ENCODE measurements at regions not wholly inside any gene's neighbourhood (a gene's known extent, or its start where the extent isn't known, plus 50 kb on each side); places are given as distances from the start of the nearest gene placed in this dataset.

DNA sequence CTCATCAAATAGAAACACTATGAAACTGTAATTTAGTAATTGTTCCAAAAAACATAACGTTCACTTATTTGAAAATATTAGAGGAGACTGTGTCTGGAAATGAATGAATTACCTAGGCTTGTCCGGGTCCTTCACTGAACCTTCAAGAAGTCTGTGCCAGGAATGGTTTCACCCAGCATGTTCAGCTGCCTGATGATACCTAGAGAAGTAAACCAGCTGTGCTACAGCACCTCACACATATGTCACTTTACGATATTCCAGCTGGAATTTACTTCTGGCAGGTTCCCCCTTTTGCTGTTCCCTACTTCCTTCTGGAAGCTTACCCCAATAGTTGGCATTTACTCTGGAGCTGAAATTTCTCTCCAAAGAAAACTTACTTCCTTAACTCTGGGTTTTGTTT is 906.5 kb downstream of the FAT4 start:
- ATAC-seq (no peak), DNase-seq (no peak)
- Histone ChIP-seq H3K27ac (no peak overlapping the region), H3K4me3 (no peak overlapping the region), H3K27me3 (no peaks in the 10 kb centered on the region), H3K4me1 (no peaks in the 10 kb centered on the region), H3K36me3 (no peaks in the 10 kb centered on the region), H3K9me3 (no peaks in the 10 kb centered on the region)
- intact Hi-C loops (cut with DNase I; ENCODE audit: low total_unique reads), result no loop called here
- no peak for TF ChIP-seq POLR2A (IDR thresholded peaks at IDR 0.05)
- no peak for TF ChIP-seq CTCF (IDR thresholded peaks at IDR 0.05 in 4 of 5, conservative IDR thresholded peaks at IDR 0.05 in 1 of 5)
- in situ Hi-C loops (cut with MboI; ENCODE audit: low sequenced_read_pairs in 4 of 4), result no loop called here

GRCh38 chr4:126221717-126222340 is 907.1 kb downstream of the FAT4 start:
- Histone ChIP-seq H3K4me3 (no peak overlapping the region), H3K27ac (no peak overlapping the region), H3K4me1 (no peaks in the 10 kb centered on the region), H3K36me3 (no peaks in the 10 kb centered on the region), H3K9me3 (no peaks in the 10 kb centered on the region), H3K27me3 (no peaks in the 10 kb centered on the region)
- intact Hi-C loops (cut with DNase I; ENCODE audit: low total_unique reads) (no loop called here), in situ Hi-C loops (cut with MboI; ENCODE audit: low sequenced_read_pairs in 4 of 4) (no loop called here)
- DNase-seq, result no peak
- TF ChIP-seq POLR2A (IDR thresholded peaks at IDR 0.05) (no peak), CTCF (IDR thresholded peaks at IDR 0.05 in 4 of 5, conservative IDR thresholded peaks at IDR 0.05 in 1 of 5) (no peak)
- ATAC-seq, result no peak

GRCh38 chr4:126223784-126224407 is 909.1 kb downstream of the FAT4 start:
- H3K9me3 ChIP-seq, result no peaks in the 10 kb centered on the region
- no peak overlapping the region for H3K4me3 ChIP-seq
- in situ Hi-C loops (cut with MboI; ENCODE audit: low sequenced_read_pairs in 4 of 4), result no loop called here
- no peak overlapping the region for H3K27ac ChIP-seq
- no peaks in the 10 kb centered on the region for H3K4me1 ChIP-seq
- TF ChIP-seq CTCF (IDR thresholded peaks at IDR 0.05 in 4 of 5, conservative IDR thresholded peaks at IDR 0.05 in 1 of 5) (peak in 2 of 5 experiments; percentile 23 to 24), POLR2A (IDR thresholded peaks at IDR 0.05) (no peak)
- DNase-seq, result no peak
- intact Hi-C loops (cut with DNase I; ENCODE audit: low total_unique reads), result no loop called here
- no peaks in the 10 kb centered on the region for H3K36me3 ChIP-seq
- ATAC-seq, result no peak
- no peaks in the 10 kb centered on the region for H3K27me3 ChIP-seq

DNA sequence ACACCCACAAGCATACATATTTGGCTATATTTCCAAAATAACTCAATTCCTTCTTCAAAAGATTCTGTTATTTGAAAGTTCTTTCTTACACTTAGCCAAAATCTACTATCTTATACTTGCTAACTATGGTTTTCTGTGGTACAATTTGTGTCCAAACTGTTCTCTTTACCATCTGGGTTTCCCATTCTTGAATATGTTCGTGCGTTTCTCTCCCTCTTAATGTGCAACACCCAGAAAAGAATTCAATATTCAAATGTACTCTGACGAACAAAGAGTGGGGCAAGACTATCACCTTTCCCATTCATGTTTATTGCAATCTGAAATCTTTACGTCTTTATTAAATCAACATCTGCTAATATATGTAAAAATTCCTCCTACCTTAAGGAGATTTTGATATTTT is 912.7 kb downstream of the FAT4 start:
- no peak for ATAC-seq
- in situ Hi-C loops (cut with MboI; ENCODE audit: low sequenced_read_pairs in 4 of 4), result no loop called here

More for the DNA sequence above, 912.7 kb downstream of the FAT4 start:
- Histone ChIP-seq H3K27ac (no peak overlapping the region), H3K36me3 (no peaks in the 10 kb centered on the region), H3K4me1 (no peaks in the 10 kb centered on the region), H3K9me3 (no peaks in the 10 kb centered on the region), H3K4me3 (no peak overlapping the region), H3K27me3 (no peaks in the 10 kb centered on the region)
- no peak for TF ChIP-seq POLR2A (IDR thresholded peaks at IDR 0.05)
- TF ChIP-seq CTCF (IDR thresholded peaks at IDR 0.05 in 4 of 5, conservative IDR thresholded peaks at IDR 0.05 in 1 of 5), result no peak
- DNase-seq, result no peak
- intact Hi-C loops (cut with DNase I; ENCODE audit: low total_unique reads), result no loop called here
